OCI-LY1 (cell line): ENCODE measurements at regions not wholly inside any gene's neighbourhood (a gene's known extent, or its start where the extent isn't known, plus 50 kb on each side); places are given as distances from the start of the nearest gene placed in this dataset.
"Not testable (repeated sequence)": the region's sequence is repeated elsewhere in the genome, so short reads cannot be mapped to it uniquely, and the experiment has no call there.

Experiments
- H2AFZ ChIP-seq: fragments of 200-600 bp; sonication (generic), shearing (Covaris generic); 2 replicates; pipeline ENCODE4 v1.6.0; 2014; ENCODE audit warnings: antibody characterized with exemption, mild to moderate bottlenecking, low read length
- H3F3A ChIP-seq: fragments of 200-600 bp; sonication (generic), shearing (Covaris generic); 2 replicates; pipeline ENCODE4 v1.6.0; 2014; ENCODE audit warnings: mild to moderate bottlenecking, antibody characterized with exemption, low read length, moderate library complexity; ENCODE audit not compliant: insufficient read depth
- H3K27ac ChIP-seq: fragments of 200-600 bp; sonication (generic); 2 replicates; pipeline ENCODE4 v1.5.1; 2014; ENCODE audit warnings: low read length, mixed run types, mild to moderate bottlenecking, low read depth; ENCODE audit not compliant: poor library complexity, severe bottlenecking
- H3K27me3 ChIP-seq: fragments of 200-600 bp; sonication (generic); 2 replicates; pipeline ENCODE4 v1.6.0; 2014; ENCODE audit warnings: antibody characterized with exemption, mild to moderate bottlenecking, low read length, moderate library complexity; ENCODE audit not compliant: insufficient read depth
- H3K36me3 ChIP-seq: fragments of 200-600 bp; sonication (generic); 2 replicates; pipeline ENCODE4 v1.6.1; 2014; ENCODE audit warnings: mild to moderate bottlenecking, antibody characterized with exemption, low read length, moderate library complexity, mixed read lengths; ENCODE audit not compliant: insufficient read depth
- H3K4me1 ChIP-seq: fragments of 200-600 bp; sonication (generic); 2 replicates; pipeline ENCODE4 v1.5.1; 2014; ENCODE audit warnings: mild to moderate bottlenecking, low read length, moderate library complexity; ENCODE audit not compliant: insufficient read depth, severe bottlenecking
- H3K4me2 ChIP-seq: fragments of 200-600 bp; sonication (generic), shearing (Covaris generic); 2 replicates; pipeline ENCODE4 v1.6.1; 2014; ENCODE audit warnings: low read length
- H3K4me3 ChIP-seq: fragments of 200-600 bp; sonication (generic); 2 replicates; pipeline ENCODE4 v1.5.1; 2014; ENCODE audit warnings: low read length, low read depth, mild to moderate bottlenecking, mixed read lengths; ENCODE audit not compliant: poor library complexity, severe bottlenecking
- H3K79me2 ChIP-seq: fragments of 200-600 bp; shearing (Covaris generic); 2 replicates; pipeline ENCODE4 v1.6.1; 2016; ENCODE audit warnings: mixed run types, low read length, mixed read lengths; ENCODE audit not compliant: insufficient read depth
- H3K9ac ChIP-seq: fragments of 200-600 bp; sonication (generic), shearing (Covaris generic); 2 replicates; pipeline ENCODE4 v1.6.1; 2014; ENCODE audit warnings: mild to moderate bottlenecking, low read length, mixed read lengths
- H3K9me2 ChIP-seq: fragments of 200-600 bp; sonication (generic), shearing (Covaris generic); 2 replicates; pipeline ENCODE4 v1.6.1; 2014; ENCODE audit warnings: low read depth, mild to moderate bottlenecking, low read length, mixed read lengths
- H3K9me3 ChIP-seq: fragments of 200-600 bp; shearing (Covaris generic); 2 replicates; pipeline ENCODE4 v1.6.1; 2014; ENCODE audit warnings: low read length, mixed read lengths
- H4K20me1 ChIP-seq: fragments of 200-600 bp; sonication (generic), shearing (Covaris generic); 2 replicates; pipeline ENCODE4 v1.6.0; 2016; ENCODE audit warnings: mild to moderate bottlenecking, low read length; ENCODE audit not compliant: insufficient read depth
- CTCF ChIP-seq: fragments of 200-600 bp; sonication (generic), shearing (Covaris generic); IDR thresholded peaks from 2 replicates; pipeline ENCODE4 v1.5.1; 2017; ENCODE audit warnings: mild to moderate bottlenecking, antibody characterized with exemption, low read length, moderate library complexity, mixed read lengths
- EZH2 ChIP-seq: fragments of 200-600 bp; sonication (generic), shearing (Covaris generic); IDR thresholded peaks from 2 replicates; pipeline ENCODE4 v1.8.0; 2017; ENCODE audit warnings: borderline replicate concordance, mixed run types, mild to moderate bottlenecking, antibody characterized with exemption, low read length, moderate library complexity, mixed read lengths

DNA sequence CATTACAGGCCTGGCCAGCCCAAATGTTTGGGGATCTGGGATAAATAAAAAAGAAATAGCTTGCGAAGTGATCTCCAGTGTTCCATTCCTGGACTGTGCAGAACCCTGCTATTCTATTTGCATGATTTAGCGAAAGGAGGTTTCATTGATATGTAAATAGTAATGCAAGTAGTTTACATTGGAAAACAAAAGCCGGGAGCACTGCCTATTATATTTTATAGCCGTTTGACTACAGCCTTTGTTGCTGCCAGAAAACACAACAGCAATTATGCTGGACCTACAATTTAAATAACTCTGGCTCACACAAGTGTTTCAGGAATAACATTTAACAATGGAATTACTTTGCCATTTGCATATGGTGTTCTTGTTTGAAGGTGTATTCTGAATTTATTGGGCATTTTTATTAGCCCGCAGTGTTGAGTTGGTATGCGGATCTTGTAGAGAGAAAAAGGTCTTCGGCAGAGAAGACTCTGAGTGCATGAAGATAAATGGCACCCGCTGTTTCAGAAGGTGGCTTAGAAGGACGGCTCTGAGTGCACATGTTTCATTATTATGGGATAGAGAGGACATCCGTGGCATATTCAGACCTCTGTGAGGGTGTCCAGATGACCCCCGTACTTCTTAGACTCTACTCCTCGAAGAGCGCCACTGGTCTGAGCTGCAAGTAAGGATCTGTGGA lies 315.0 kb downstream of the BRD1 start:
- no peak overlapping the region for H3K9ac ChIP-seq
- no peaks in the 10 kb centered on the region for H3K9me2 ChIP-seq
- no peaks in the 10 kb centered on the region for H3K27me3 ChIP-seq
- peaks cover 22% of the 10 kb centered on the region for H3K4me1 ChIP-seq
- no peak overlapping the region for H3K4me2 ChIP-seq
- peaks cover 20% of the 10 kb centered on the region for H3K9me3 ChIP-seq
- no peaks in the 10 kb centered on the region for H4K20me1 ChIP-seq
- TF ChIP-seq EZH2: no peak
- TF ChIP-seq CTCF: no peak
- H3K27ac ChIP-seq: no peak overlapping the region
- no peak overlapping the region for H3K4me3 ChIP-seq
- H2AFZ ChIP-seq: no peak overlapping the region
- H3F3A ChIP-seq: no peaks in the 10 kb centered on the region
- H3K36me3 ChIP-seq: peaks cover 10% of the 10 kb centered on the region; the same call in 1 of the 2 replicates
- H3K79me2 ChIP-seq: no peaks in the 10 kb centered on the region

GRCh38 chr22:49511393-49512189 lies 316.1 kb downstream of the BRD1 start:
- peaks cover 22% of the 10 kb centered on the region for H3K4me1 ChIP-seq
- peak overlapping the region; percentile 24 for H3K27ac ChIP-seq
- H3K36me3 ChIP-seq, H3K9ac ChIP-seq, H3F3A ChIP-seq, H4K20me1 ChIP-seq, H3K9me2 ChIP-seq, H3K79me2 ChIP-seq, H3K27me3 ChIP-seq: not testable (repeated sequence)
- peak overlapping the region; percentile 29; the same call in 1 of the 2 replicates for H3K4me2 ChIP-seq
- H2AFZ ChIP-seq: peak overlapping the region; percentile 7; the same call in 1 of the 2 replicates
- peaks cover 20% of the 10 kb centered on the region for H3K9me3 ChIP-seq
- H3K4me3 ChIP-seq: peak overlapping the region; percentile 4

DNA sequence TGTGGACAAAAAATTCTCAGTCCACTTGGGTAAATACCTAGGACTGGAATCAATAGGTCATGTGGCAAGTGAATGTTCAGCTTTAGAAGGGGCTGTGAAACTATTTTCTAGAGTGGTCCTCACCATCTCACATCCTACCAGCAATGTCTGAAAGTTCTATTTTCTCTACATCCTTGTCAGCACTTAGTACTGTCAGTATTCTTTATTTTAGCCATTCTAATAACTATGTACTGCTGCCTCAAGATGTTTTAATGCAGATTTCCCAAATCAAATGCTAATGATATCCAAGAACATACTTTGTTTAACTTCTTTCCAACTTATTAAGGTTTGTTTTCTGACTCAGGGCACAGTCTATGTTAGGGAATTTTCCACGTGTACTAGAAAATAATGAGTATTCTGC lies 317.0 kb downstream of the BRD1 start:
- H3K27ac ChIP-seq: no peak overlapping the region
- H3K9ac ChIP-seq: no peak overlapping the region
- H3K36me3 ChIP-seq: peaks cover 10% of the 10 kb centered on the region
- no peaks in the 10 kb centered on the region for H3F3A ChIP-seq
- peak overlapping the region; percentile 7; the same call in 1 of the 2 replicates for H2AFZ ChIP-seq
- no peaks in the 10 kb centered on the region for H3K27me3 ChIP-seq
- no peak overlapping the region for H3K4me2 ChIP-seq
- H3K9me3 ChIP-seq: peaks cover 20% of the 10 kb centered on the region
- TF ChIP-seq CTCF (no peak), EZH2 (no peak)
- H4K20me1 ChIP-seq: no peaks in the 10 kb centered on the region
- H3K9me2 ChIP-seq: no peaks in the 10 kb centered on the region
- peaks cover 22% of the 10 kb centered on the region for H3K4me1 ChIP-seq
- no peak overlapping the region for H3K4me3 ChIP-seq
- H3K79me2 ChIP-seq: no peaks in the 10 kb centered on the region
